SK-N-SH treated with all-trans-retinoic acid at 6 μM for 48 hours (cell line): ENCODE measurements at regions not wholly inside any gene's neighbourhood (a gene's known extent, or its start where the extent isn't known, plus 50 kb on each side); places are given as distances from the start of the nearest gene placed in this dataset.

Source experiments
- ATAC-seq: fragments of 200-7000 bp; cut with Tn5 transposase; 3 replicates; pipeline ENCODE4 v1.9.1; 2020; ENCODE audit warnings: mild to moderate bottlenecking, moderate library complexity
- ARNTL ChIP-seq: fragments of 450-650 bp; formaldehyde crosslinking; IDR thresholded peaks from 2 replicates; pipeline ENCODE4 v1.5.0; 2020; ENCODE audit warnings: low read depth, mild to moderate bottlenecking, moderate library complexity, borderline replicate concordance
- CREB5 ChIP-seq: fragments of 250-450 bp; sonication (Bioruptor Pico); IDR thresholded peaks from 2 replicates; pipeline ENCODE4 v1.5.1; 2020; ENCODE audit warnings: low read depth, mild to moderate bottlenecking, moderate library complexity
- CSDC2 ChIP-seq: fragments of 250-450 bp; sonication (Bioruptor Pico); IDR thresholded peaks from 2 replicates; pipeline ENCODE4 v1.5.0; 2020; ENCODE audit warnings: mild to moderate bottlenecking, moderate library complexity
- CSRNP3 ChIP-seq: fragments of 250-450 bp; sonication (Bioruptor Pico); IDR thresholded peaks from 2 replicates; pipeline ENCODE4 v1.5.1; 2021; ENCODE audit warnings: mild to moderate bottlenecking, moderate library complexity
- ESRRG ChIP-seq: fragments of 250-450 bp; sonication (Bioruptor Pico); IDR thresholded peaks from 2 replicates; pipeline ENCODE4 v1.6.1; 2021; ENCODE audit warnings: mild to moderate bottlenecking
- GLIS3 ChIP-seq: fragments of 250-450 bp; sonication (Bioruptor Pico); IDR thresholded peaks from 2 replicates; pipeline ENCODE4 v1.5.0; 2020; ENCODE audit warnings: mild to moderate bottlenecking, moderate library complexity
- ISL1 ChIP-seq: fragments of 250-450 bp; sonication (Bioruptor Pico); IDR thresholded peaks from 2 replicates; pipeline ENCODE4 v2.1.2; 2022; ENCODE audit warnings: mild to moderate bottlenecking, moderate library complexity
- OSR1 ChIP-seq: fragments of 250-450 bp; sonication (Bioruptor Pico); IDR thresholded peaks from 2 replicates; pipeline ENCODE4 v1.8.0; 2022; ENCODE audit warnings: moderate library complexity, mild to moderate bottlenecking, inconsistent platforms
- PATZ1 ChIP-seq: fragments of 250-450 bp; sonication (Bioruptor Pico); IDR thresholded peaks from 2 replicates; pipeline ENCODE4 v1.8.0; 2020; ENCODE audit warnings: mild to moderate bottlenecking, moderate library complexity, borderline replicate concordance
- POU6F1 ChIP-seq: fragments of 250-450 bp; sonication (Bioruptor Pico); IDR thresholded peaks from 2 replicates; pipeline ENCODE4 v1.8.0; 2021; ENCODE audit warnings: low read depth, mild to moderate bottlenecking, moderate library complexity, borderline replicate concordance
- PPARA ChIP-seq: fragments of 250-450 bp; sonication (Bioruptor Pico); IDR thresholded peaks from 2 replicates; pipeline ENCODE4 v1.5.0; 2020; ENCODE audit warnings: mild to moderate bottlenecking, borderline replicate concordance
- RARB ChIP-seq: fragments of 250-450 bp; sonication (Bioruptor Pico); IDR thresholded peaks from 2 replicates; pipeline ENCODE4 v1.8.0; 2021; ENCODE audit warnings: mild to moderate bottlenecking, moderate library complexity
- SNAI2 ChIP-seq: fragments of 250-450 bp; sonication (Bioruptor Pico); IDR thresholded peaks from 2 replicates; pipeline ENCODE4 v1.5.0; 2020; ENCODE audit warnings: mild to moderate bottlenecking, moderate library complexity
- TCF4 ChIP-seq: fragments of 250-450 bp; sonication (Bioruptor Pico); IDR thresholded peaks from 2 replicates; pipeline ENCODE4 v1.8.0; 2021; ENCODE audit warnings: mild to moderate bottlenecking, moderate library complexity, borderline replicate concordance
- TOX ChIP-seq: fragments of 250-450 bp; sonication (Bioruptor Pico); IDR thresholded peaks from 2 replicates; pipeline ENCODE4 v1.8.0; 2021; ENCODE audit warnings: mild to moderate bottlenecking, moderate library complexity, borderline replicate concordance
- TSHZ2 ChIP-seq: fragments of 250-450 bp; sonication (Bioruptor Pico); IDR thresholded peaks from 2 replicates; pipeline ENCODE4 v1.5.0; 2020; ENCODE audit warnings: mild to moderate bottlenecking, moderate library complexity
- ZC3H10 ChIP-seq: fragments of 250-450 bp; sonication (Bioruptor Pico); IDR thresholded peaks from 2 replicates; pipeline ENCODE4 v1.5.1; 2021; ENCODE audit warnings: mild to moderate bottlenecking, moderate library complexity
- ZFP3 ChIP-seq: fragments of 250-450 bp; sonication (Bioruptor Pico); IDR thresholded peaks from 2 replicates; pipeline ENCODE4 v1.5.0; 2020; ENCODE audit warnings: mild to moderate bottlenecking, moderate library complexity
- ZFP30 ChIP-seq: fragments of 450-650 bp; formaldehyde crosslinking; IDR thresholded peaks from 2 replicates; pipeline ENCODE4 v1.5.0; 2022; ENCODE audit warnings: mild to moderate bottlenecking, moderate library complexity
- ZNF565 ChIP-seq: fragments of 450-650 bp; formaldehyde crosslinking; conservative IDR thresholded peaks from 2 replicates; pipeline ENCODE4 v1.5.0; 2020; ENCODE audit warnings: low read depth, mild to moderate bottlenecking, moderate library complexity
- ZNF70 ChIP-seq: fragments of 450-650 bp; formaldehyde crosslinking; IDR thresholded peaks from 2 replicates; pipeline ENCODE4 v1.5.0; 2020; ENCODE audit warnings: mild to moderate bottlenecking, moderate library complexity
- ZNF8 ChIP-seq: fragments of 450-650 bp; formaldehyde crosslinking; IDR thresholded peaks from 2 replicates; pipeline ENCODE4 v1.5.0; 2020; ENCODE audit warnings: mild to moderate bottlenecking, moderate library complexity

- TF ChIP-seq ISL1 (no peak), CREB5 (CRISPR knock-in tag) (no peak), TCF4 (CRISPR knock-in tag) (no peak), TSHZ2 (no peak), CSDC2 (no peak), ZNF565 (CRISPR knock-in tag) (no peak)
- ATAC-seq: no peak
These were observed 605.6 kb upstream of the TEX47 start for GRCh38 chr7:89401099-89401498.

- no peak for ATAC-seq
- TF ChIP-seq PPARA (no peak), ZFP30 (CRISPR knock-in tag) (no peak), GLIS3 (CRISPR knock-in tag) (no peak), ARNTL (no peak), OSR1 (CRISPR knock-in tag) (no peak), CSDC2 (no peak)
These were observed 606.2 kb upstream of the TEX47 start for GRCh38 chr7:89401690-89402089.

- TF ChIP-seq ZC3H10 (CRISPR knock-in tag): no peak
- no peak for TF ChIP-seq CREB5 (CRISPR knock-in tag)
- no peak for TF ChIP-seq TSHZ2
- no peak for TF ChIP-seq GLIS3 (CRISPR knock-in tag)
- ATAC-seq: no peak
These were observed 656.4 kb upstream of the TEX47 start for GRCh38 chr7:89451911-89452310.

GRCh38 chr7:89456556-89456955 is 661.0 kb upstream of the TEX47 start:
- no peak for ATAC-seq
- TF ChIP-seq GLIS3 (CRISPR knock-in tag): no peak
- TF ChIP-seq TOX (CRISPR knock-in tag): no peak
- TF ChIP-seq SNAI2 (CRISPR knock-in tag): no peak
- no peak for TF ChIP-seq ZFP3 (CRISPR knock-in tag)
- no peak for TF ChIP-seq ZNF8 (CRISPR knock-in tag)
- no peak for TF ChIP-seq CSRNP3
- no peak for TF ChIP-seq ZFP30 (CRISPR knock-in tag)
- no peak for TF ChIP-seq PPARA
- no peak for TF ChIP-seq RARB (CRISPR knock-in tag)

- ATAC-seq: no peak
- TF ChIP-seq POU6F1 (CRISPR knock-in tag) (no peak), ZNF70 (CRISPR knock-in tag) (no peak), ZNF8 (CRISPR knock-in tag) (no peak), ESRRG (CRISPR knock-in tag) (no peak), CSRNP3 (no peak), PATZ1 (no peak)
These were observed 662.6 kb upstream of the TEX47 start for GRCh38 chr7:89458114-89458513.
